ENCODE measurements at regions not wholly inside any gene's neighbourhood (a gene's known extent, or its start where the extent isn't known, plus 50 kb on each side); places are given as distances from the start of the nearest gene placed in this dataset.

DNA sequence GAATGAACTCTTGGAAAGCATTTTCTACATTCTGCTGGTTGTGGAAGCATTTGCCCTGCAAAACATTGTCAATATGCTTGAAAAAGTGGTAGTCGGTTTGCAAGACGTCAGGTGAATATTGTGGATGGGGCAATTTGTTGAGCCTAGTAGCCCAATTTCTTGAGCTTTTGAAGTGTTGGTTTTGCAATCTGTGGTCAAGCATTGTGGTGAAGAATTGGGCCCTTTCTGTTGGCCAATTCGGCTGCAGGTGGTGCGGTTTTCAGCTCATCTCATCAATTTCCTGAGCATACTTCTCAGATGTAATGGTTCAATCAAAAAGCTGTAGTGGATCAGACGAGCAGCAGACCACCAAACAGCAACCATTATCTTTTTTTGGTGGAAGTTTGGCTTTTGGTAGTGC, 426.8 kb upstream of the CDH9 start:
- no peak overlapping the region for H2AFZ ChIP-seq (ENCODE audit: low read length)

DNA sequence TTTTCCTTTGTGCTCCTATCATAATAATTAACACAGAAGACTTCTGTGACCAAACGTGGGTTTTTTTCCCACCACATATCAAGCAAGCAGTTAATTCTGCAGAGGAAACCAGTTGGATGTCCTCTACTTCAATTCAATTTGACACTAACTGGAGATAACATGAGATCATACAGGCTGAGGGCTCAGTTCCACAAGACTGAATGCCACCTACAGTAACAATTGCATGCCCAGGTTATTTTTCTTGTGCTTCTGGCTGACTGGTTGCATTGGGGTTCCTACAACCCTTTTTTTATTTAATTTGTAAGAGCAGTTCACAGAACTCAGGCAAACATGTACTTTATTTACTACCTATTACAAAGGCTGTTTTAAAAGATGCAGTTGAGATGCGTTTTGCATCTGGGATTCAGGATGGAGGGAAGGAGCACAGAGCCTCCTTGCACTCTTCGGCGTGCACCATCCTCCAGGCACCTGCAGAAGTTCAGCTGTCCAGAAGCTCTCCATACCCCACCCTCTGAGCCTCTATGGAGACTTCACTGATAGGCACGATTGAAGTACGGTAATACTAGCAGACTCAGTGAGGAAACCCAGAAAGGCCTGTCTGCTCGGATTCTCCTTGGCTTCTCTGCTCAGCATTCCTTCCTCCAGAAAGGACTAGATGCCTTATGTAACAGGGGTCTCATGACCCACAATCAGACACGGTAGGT, 425.2 kb upstream of the CDH9 start:
- H3K36me3 ChIP-seq (ENCODE audit: insufficient read depth, low read length), result no peaks in the 10 kb centered on the region
- H3K4me2 ChIP-seq (ENCODE audit: insufficient read depth, low read length), result no peak overlapping the region
- H3K79me2 ChIP-seq (ENCODE audit: insufficient read depth, low read length), result no peaks in the 10 kb centered on the region
- no peaks in the 10 kb centered on the region for H3K4me1 ChIP-seq (ENCODE audit: insufficient read depth, low read length)
- TF ChIP-seq, protein P1, sequence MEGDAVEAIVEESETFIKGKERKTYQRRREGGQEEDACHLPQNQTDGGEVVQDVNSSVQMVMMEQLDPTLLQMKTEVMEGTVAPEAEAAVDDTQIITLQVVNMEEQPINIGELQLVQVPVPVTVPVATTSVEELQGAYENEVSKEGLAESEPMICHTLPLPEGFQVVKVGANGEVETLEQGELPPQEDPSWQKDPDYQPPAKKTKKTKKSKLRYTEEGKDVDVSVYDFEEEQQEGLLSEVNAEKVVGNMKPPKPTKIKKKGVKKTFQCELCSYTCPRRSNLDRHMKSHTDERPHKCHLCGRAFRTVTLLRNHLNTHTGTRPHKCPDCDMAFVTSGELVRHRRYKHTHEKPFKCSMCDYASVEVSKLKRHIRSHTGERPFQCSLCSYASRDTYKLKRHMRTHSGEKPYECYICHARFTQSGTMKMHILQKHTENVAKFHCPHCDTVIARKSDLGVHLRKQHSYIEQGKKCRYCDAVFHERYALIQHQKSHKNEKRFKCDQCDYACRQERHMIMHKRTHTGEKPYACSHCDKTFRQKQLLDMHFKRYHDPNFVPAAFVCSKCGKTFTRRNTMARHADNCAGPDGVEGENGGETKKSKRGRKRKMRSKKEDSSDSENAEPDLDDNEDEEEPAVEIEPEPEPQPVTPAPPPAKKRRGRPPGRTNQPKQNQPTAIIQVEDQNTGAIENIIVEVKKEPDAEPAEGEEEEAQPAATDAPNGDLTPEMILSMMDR (IDR thresholded peaks at IDR 0.05; ENCODE audit: extremely low read depth, low read depth, low read length), result no peak
- H3K27ac ChIP-seq (ENCODE audit: low read depth, low read length), result no peak overlapping the region
- H2AFZ ChIP-seq (ENCODE audit: low read length), result no peak overlapping the region
- DNase-seq (ENCODE audit: insufficient read length, low spot score, missing footprints), result no peak
- H3K4me3 ChIP-seq (ENCODE audit: insufficient read depth, low read length), result no peak overlapping the region
- H3K27me3 ChIP-seq (ENCODE audit: insufficient read depth, low read length), result no peaks in the 10 kb centered on the region
- no peaks in the 10 kb centered on the region for H3K9me3 ChIP-seq (ENCODE audit: low read depth, low read length)
- no peaks in the 10 kb centered on the region for H4K20me1 ChIP-seq (ENCODE audit: insufficient read depth, low read length)

More for the DNA sequence above, 426.8 kb upstream of the CDH9 start:
- no peak for DNase-seq (ENCODE audit: insufficient read length, low spot score, missing footprints)
- Histone ChIP-seq H3K36me3 (ENCODE audit: insufficient read depth, low read length) (no peaks in the 10 kb centered on the region), H4K20me1 (ENCODE audit: insufficient read depth, low read length) (no peaks in the 10 kb centered on the region), H3K9me3 (ENCODE audit: low read depth, low read length) (no peaks in the 10 kb centered on the region), H3K4me2 (ENCODE audit: insufficient read depth, low read length) (no peak overlapping the region), H3K4me1 (ENCODE audit: insufficient read depth, low read length) (no peaks in the 10 kb centered on the region), H3K27me3 (ENCODE audit: insufficient read depth, low read length) (no peaks in the 10 kb centered on the region), H3K27ac (ENCODE audit: low read depth, low read length) (no peak overlapping the region), H3K4me3 (ENCODE audit: insufficient read depth, low read length) (no peak overlapping the region), H3K79me2 (ENCODE audit: insufficient read depth, low read length) (no peaks in the 10 kb centered on the region)
- TF ChIP-seq, protein P1 (IDR thresholded peaks at IDR 0.05; ENCODE audit: extremely low read depth, low read depth, low read length), result no peak

DNA sequence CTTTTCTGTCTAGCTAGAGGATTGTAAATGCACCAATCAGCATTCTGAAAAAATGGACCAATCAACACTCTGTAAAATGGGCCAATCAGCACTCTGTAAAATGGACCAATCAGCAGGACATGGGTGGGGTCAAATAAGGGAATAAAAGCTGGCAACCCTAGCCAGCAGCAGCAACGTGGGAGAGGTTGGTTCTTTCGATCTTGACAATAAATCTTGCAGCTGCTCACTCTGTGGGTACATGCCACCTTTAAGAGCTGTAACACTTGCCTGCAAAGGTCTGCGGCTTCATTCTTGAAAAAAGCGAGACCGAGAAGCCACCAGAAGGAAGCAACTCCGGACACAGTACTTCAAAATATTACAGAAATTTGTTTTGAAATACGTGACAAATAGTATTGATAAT, 424.6 kb upstream of the CDH9 start:
- Histone ChIP-seq H3K4me1 (ENCODE audit: insufficient read depth, low read length) (no peaks in the 10 kb centered on the region), H3K27me3 (ENCODE audit: insufficient read depth, low read length) (no peaks in the 10 kb centered on the region), H2AFZ (ENCODE audit: low read length) (no peak overlapping the region), H3K79me2 (ENCODE audit: insufficient read depth, low read length) (no peaks in the 10 kb centered on the region), H3K36me3 (ENCODE audit: insufficient read depth, low read length) (no peaks in the 10 kb centered on the region), H4K20me1 (ENCODE audit: insufficient read depth, low read length) (no peaks in the 10 kb centered on the region), H3K9me3 (ENCODE audit: low read depth, low read length) (no peaks in the 10 kb centered on the region), H3K27ac (ENCODE audit: low read depth, low read length) (no peak overlapping the region), H3K4me2 (ENCODE audit: insufficient read depth, low read length) (no peak overlapping the region), H3K4me3 (ENCODE audit: insufficient read depth, low read length) (no peak overlapping the region)
- TF ChIP-seq, protein P1 (IDR thresholded peaks at IDR 0.05; ENCODE audit: extremely low read depth, low read depth, low read length), result no peak
- no peak for DNase-seq (ENCODE audit: insufficient read length, low spot score, missing footprints)

DNA sequence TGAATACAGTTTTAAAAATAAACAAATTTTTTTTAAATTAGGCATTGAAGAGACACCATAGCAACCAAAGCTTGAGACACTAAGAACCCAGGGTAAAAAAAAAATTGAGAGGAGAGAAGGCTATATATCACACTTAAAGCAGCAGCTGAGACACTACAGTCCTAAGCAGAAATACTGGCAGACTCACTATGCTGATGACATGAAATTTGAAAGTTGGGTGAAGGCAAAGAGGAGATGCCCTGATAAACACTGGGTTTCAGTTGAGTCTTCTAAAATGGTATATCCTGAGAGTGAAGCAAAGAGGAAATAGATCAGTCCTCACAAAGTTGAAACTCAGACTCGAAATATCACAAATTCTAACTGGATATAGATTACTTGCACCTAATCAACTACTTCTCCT, 419.9 kb upstream of the CDH9 start:
- Histone ChIP-seq H3K27me3 (ENCODE audit: insufficient read depth, low read length) (no peaks in the 10 kb centered on the region), H3K27ac (ENCODE audit: low read depth, low read length) (no peak overlapping the region), H3K79me2 (ENCODE audit: insufficient read depth, low read length) (no peaks in the 10 kb centered on the region), H3K4me3 (ENCODE audit: insufficient read depth, low read length) (no peak overlapping the region), H4K20me1 (ENCODE audit: insufficient read depth, low read length) (no peaks in the 10 kb centered on the region), H3K4me2 (ENCODE audit: insufficient read depth, low read length) (no peak overlapping the region), H3K36me3 (ENCODE audit: insufficient read depth, low read length) (no peaks in the 10 kb centered on the region), H3K4me1 (ENCODE audit: insufficient read depth, low read length) (no peaks in the 10 kb centered on the region), H2AFZ (ENCODE audit: low read length) (no peak overlapping the region), H3K9me3 (ENCODE audit: low read depth, low read length) (no peaks in the 10 kb centered on the region)
- TF ChIP-seq, protein P1 (IDR thresholded peaks at IDR 0.05; ENCODE audit: extremely low read depth, low read depth, low read length), result no peak
- no peak for DNase-seq (ENCODE audit: insufficient read length, low spot score, missing footprints)

Data from osteoblast (primary cell).